ENCODE measurements at regions not wholly inside any gene's neighbourhood (a gene's known extent, or its start where the extent isn't known, plus 50 kb on each side); places are given as distances from the start of the nearest gene placed in this dataset.

DNA sequence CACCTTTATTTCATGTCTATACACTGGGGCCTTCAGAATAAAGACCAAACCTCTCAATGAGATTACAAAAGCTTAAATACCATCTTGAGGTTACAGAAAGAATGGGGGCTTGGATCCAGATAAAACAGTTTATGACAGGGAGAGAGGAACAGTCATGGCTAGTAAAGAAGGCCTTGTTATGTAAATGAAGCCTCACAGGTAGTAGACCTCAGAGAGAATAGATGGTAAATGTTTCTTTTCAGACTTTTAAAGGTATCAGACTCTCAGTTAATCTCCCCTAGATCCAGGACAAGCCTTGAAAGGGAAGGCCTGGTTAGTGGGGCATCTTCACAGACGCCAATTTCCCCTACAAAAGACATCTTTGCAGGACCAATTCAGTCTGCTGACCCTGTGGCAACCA is 1325.6 kb downstream of the HACE1 start:
- no peak overlapping the region for H3K27ac ChIP-seq (ENCODE audit: low read length)
- ATAC-seq (no peak), DNase-seq (no peak)
- ChIA-PET POLR2A (ENCODE audit: unreplicated experiment) (no interaction called here), CTCF (no interaction called here)
- no peaks in the 10 kb centered on the region for H3F3A ChIP-seq (ENCODE audit: low read length, unreplicated experiment)
- H4K20me1 ChIP-seq (ENCODE audit: low read length), result no peaks in the 10 kb centered on the region
- BruUV-seq (replicated peaks), result no TSS peak
- H3K9ac ChIP-seq (ENCODE audit: low read length), result no peak overlapping the region
- no peaks in the 10 kb centered on the region for H3K9me3 ChIP-seq (ENCODE audit: low read length)
- H3K36me3 ChIP-seq (ENCODE audit: low read depth, low read length), result no peaks in the 10 kb centered on the region
- H3K79me2 ChIP-seq (ENCODE audit: low read length), result no peaks in the 10 kb centered on the region
- H3K27me3 ChIP-seq (ENCODE audit: low read length), result no peaks in the 10 kb centered on the region
- intact Hi-C loops (cut with micrococcal nuclease), result no loop called here
- no peak overlapping the region for H2AFZ ChIP-seq (ENCODE audit: low read length)
- H3K9me2 ChIP-seq (replicated peaks; ENCODE audit: low read length), result no peaks in the 10 kb centered on the region
- TF ChIP-seq, protein P1, sequence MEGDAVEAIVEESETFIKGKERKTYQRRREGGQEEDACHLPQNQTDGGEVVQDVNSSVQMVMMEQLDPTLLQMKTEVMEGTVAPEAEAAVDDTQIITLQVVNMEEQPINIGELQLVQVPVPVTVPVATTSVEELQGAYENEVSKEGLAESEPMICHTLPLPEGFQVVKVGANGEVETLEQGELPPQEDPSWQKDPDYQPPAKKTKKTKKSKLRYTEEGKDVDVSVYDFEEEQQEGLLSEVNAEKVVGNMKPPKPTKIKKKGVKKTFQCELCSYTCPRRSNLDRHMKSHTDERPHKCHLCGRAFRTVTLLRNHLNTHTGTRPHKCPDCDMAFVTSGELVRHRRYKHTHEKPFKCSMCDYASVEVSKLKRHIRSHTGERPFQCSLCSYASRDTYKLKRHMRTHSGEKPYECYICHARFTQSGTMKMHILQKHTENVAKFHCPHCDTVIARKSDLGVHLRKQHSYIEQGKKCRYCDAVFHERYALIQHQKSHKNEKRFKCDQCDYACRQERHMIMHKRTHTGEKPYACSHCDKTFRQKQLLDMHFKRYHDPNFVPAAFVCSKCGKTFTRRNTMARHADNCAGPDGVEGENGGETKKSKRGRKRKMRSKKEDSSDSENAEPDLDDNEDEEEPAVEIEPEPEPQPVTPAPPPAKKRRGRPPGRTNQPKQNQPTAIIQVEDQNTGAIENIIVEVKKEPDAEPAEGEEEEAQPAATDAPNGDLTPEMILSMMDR (conservative IDR thresholded peaks at IDR 0.05; ENCODE audit: low read depth, low read length), result no peak
- TF ChIP-seq EZH2 (IDR thresholded peaks at IDR 0.05; ENCODE audit: low read length, unreplicated experiment), result no peak
- TF ChIP-seq EZH2phosphoT487 (IDR thresholded peaks at IDR 0.05; ENCODE audit: borderline replicate concordance, low read length), result no peak
- no peak overlapping the region for H3K4me3 ChIP-seq (ENCODE audit: low read length)
- H3K4me2 ChIP-seq (ENCODE audit: low read length), result no peak overlapping the region
- no peaks in the 10 kb centered on the region for H3K4me1 ChIP-seq (ENCODE audit: insufficient read depth, low read length)

DNA sequence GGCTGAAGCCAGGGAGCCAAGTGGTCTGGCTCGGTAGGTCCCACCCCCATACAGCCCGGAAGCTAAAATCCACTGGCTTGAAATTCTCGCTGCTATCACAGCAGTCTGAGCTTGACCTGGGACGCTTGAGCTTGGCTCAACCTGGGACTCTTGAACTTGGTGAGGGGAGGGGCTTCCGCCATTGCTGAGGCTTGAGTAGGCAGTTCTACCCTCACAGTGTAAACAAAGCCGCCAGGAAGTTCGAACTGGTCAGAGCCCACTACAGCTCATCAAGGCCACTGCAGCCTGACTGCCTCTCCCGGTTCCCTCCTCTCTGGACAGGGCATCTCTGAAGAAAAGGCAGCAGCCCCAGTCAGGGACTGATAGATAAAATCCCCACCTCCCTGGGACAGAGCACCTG is 1337.7 kb downstream of the HACE1 start:
- H3K36me3 ChIP-seq (ENCODE audit: low read depth, low read length), result no peaks in the 10 kb centered on the region
- no peaks in the 10 kb centered on the region for H3K4me1 ChIP-seq (ENCODE audit: insufficient read depth, low read length)
- no peak overlapping the region for H3K4me3 ChIP-seq (ENCODE audit: low read length)
- H3K9me3 ChIP-seq (ENCODE audit: low read length), result no peaks in the 10 kb centered on the region
- no peaks in the 10 kb centered on the region for H3F3A ChIP-seq (ENCODE audit: low read length, unreplicated experiment)
- H3K4me2 ChIP-seq (ENCODE audit: low read length), result no peak overlapping the region
- H3K27me3 ChIP-seq (ENCODE audit: low read length), result no peaks in the 10 kb centered on the region
- intact Hi-C loops (cut with micrococcal nuclease), result no loop called here
- no peak overlapping the region for H3K27ac ChIP-seq (ENCODE audit: low read length)
- H3K9ac ChIP-seq (ENCODE audit: low read length), result no peak overlapping the region
- ChIA-PET CTCF (no interaction called here), POLR2A (ENCODE audit: unreplicated experiment) (no interaction called here)
- no peaks in the 10 kb centered on the region for H3K79me2 ChIP-seq (ENCODE audit: low read length)
- no TSS peak for BruUV-seq (replicated peaks)
- no peaks in the 10 kb centered on the region for H4K20me1 ChIP-seq (ENCODE audit: low read length)
- no peak overlapping the region for H2AFZ ChIP-seq (ENCODE audit: low read length)
- TF ChIP-seq EZH2phosphoT487 (IDR thresholded peaks at IDR 0.05; ENCODE audit: borderline replicate concordance, low read length) (no peak), EZH2 (IDR thresholded peaks at IDR 0.05; ENCODE audit: low read length, unreplicated experiment) (no peak)
- TF ChIP-seq, protein P1 (conservative IDR thresholded peaks at IDR 0.05; ENCODE audit: low read depth, low read length), result no peak
- ATAC-seq, result no peak
- H3K9me2 ChIP-seq (replicated peaks; ENCODE audit: low read length), result no peaks in the 10 kb centered on the region
- no peak for DNase-seq

DNA sequence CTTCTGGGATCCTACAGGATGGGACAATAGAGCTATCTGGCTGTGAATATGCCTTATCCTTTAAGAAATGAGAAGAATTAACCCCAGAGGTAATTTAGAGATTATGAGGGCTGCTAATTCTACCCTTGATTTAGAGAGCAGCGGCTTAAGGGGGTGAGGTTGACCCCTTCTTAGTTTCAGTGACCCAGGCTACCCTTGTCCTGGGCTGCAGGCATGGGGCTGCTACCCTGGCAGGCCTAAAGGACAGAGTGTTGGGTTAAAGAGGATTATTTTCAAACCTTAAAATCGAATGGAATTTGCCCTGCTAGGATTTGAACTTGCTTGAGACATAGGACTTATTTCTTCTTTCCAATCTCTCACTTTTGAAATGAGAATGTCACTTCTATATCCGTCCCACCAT is 1343.4 kb downstream of the HACE1 start:
- Histone ChIP-seq H3K4me1 (ENCODE audit: insufficient read depth, low read length) (no peaks in the 10 kb centered on the region), H3K4me3 (ENCODE audit: low read length) (no peak overlapping the region), H4K20me1 (ENCODE audit: low read length) (no peaks in the 10 kb centered on the region), H2AFZ (ENCODE audit: low read length) (no peak overlapping the region), H3F3A (ENCODE audit: low read length, unreplicated experiment) (no peaks in the 10 kb centered on the region), H3K79me2 (ENCODE audit: low read length) (no peaks in the 10 kb centered on the region), H3K27ac (ENCODE audit: low read length) (no peak overlapping the region), H3K9me3 (ENCODE audit: low read length) (no peaks in the 10 kb centered on the region), H3K4me2 (ENCODE audit: low read length) (no peak overlapping the region), H3K9ac (ENCODE audit: low read length) (no peak overlapping the region), H3K36me3 (ENCODE audit: low read depth, low read length) (no peaks in the 10 kb centered on the region), H3K27me3 (ENCODE audit: low read length) (no peaks in the 10 kb centered on the region), H3K9me2 (replicated peaks; ENCODE audit: low read length) (no peaks in the 10 kb centered on the region)
- CTCF ChIA-PET, result no interaction called here
- DNase-seq, result no peak
- TF ChIP-seq EZH2phosphoT487 (IDR thresholded peaks at IDR 0.05; ENCODE audit: borderline replicate concordance, low read length) (no peak), EZH2 (IDR thresholded peaks at IDR 0.05; ENCODE audit: low read length, unreplicated experiment) (no peak)
- TF ChIP-seq, protein P1 (conservative IDR thresholded peaks at IDR 0.05; ENCODE audit: low read depth, low read length), result no peak
- ATAC-seq, result no peak
- intact Hi-C loops (cut with micrococcal nuclease), result no loop called here
- no TSS peak for BruUV-seq (replicated peaks)
- POLR2A ChIA-PET (ENCODE audit: unreplicated experiment), result no interaction called here

Data from PC-3 (cell line).